ACC112 (cell line): ENCODE measurements at regions not wholly inside any gene's neighbourhood (a gene's known extent, or its start where the extent isn't known, plus 50 kb on each side); places are given as distances from the start of the nearest gene placed in this dataset.
"Not testable (repeated sequence)": the region's sequence is repeated elsewhere in the genome, so short reads cannot be mapped to it uniquely, and the experiment has no call there.

ENCODE experiments used
- H2AFZ ChIP-seq: fragments of 200-600 bp; sonication (generic); one replicate; pipeline ENCODE4 v1.6.0; 2017; ENCODE audit warnings: antibody characterized with exemption, low read length; ENCODE audit not compliant: unreplicated experiment
- H3K27ac ChIP-seq: fragments of 200-600 bp; sonication (generic); 2 replicates; pipeline ENCODE4 v1.5.1; 2014; ENCODE audit warnings: low read depth, mild to moderate bottlenecking, antibody characterized with exemption, low read length, moderate library complexity
- H3K27me3 ChIP-seq: fragments of 200-600 bp; sonication (generic); 2 replicates; pipeline ENCODE4 v1.6.1; 2014; ENCODE audit warnings: mild to moderate bottlenecking, antibody characterized with exemption, low read length, moderate library complexity, mixed read lengths; ENCODE audit not compliant: insufficient read depth
- H3K36me3 ChIP-seq: fragments of 200-600 bp; sonication (generic); 2 replicates; pipeline ENCODE4 v1.6.1; 2016; ENCODE audit warnings: mild to moderate bottlenecking, antibody characterized with exemption, low read length, moderate library complexity, mixed read lengths; ENCODE audit not compliant: insufficient read depth
- H3K4me1 ChIP-seq: fragments of 200-600 bp; sonication (generic); one replicate; pipeline ENCODE4 v1.6.1; 2016; ENCODE audit warnings: low read length, mixed read lengths; ENCODE audit not compliant: insufficient read depth, unreplicated experiment, control insufficient read depth
- H3K4me3 ChIP-seq: fragments of 200-600 bp; sonication (generic); 2 replicates; pipeline ENCODE4 v1.5.1; 2014; ENCODE audit warnings: mild to moderate bottlenecking, low read depth, low read length
- H3K79me2 ChIP-seq: fragments of 200-600 bp; sonication (generic); one replicate; pipeline ENCODE4 v1.6.0; 2016; ENCODE audit warnings: low read length; ENCODE audit not compliant: control insufficient read depth, unreplicated experiment, insufficient read depth

DNA sequence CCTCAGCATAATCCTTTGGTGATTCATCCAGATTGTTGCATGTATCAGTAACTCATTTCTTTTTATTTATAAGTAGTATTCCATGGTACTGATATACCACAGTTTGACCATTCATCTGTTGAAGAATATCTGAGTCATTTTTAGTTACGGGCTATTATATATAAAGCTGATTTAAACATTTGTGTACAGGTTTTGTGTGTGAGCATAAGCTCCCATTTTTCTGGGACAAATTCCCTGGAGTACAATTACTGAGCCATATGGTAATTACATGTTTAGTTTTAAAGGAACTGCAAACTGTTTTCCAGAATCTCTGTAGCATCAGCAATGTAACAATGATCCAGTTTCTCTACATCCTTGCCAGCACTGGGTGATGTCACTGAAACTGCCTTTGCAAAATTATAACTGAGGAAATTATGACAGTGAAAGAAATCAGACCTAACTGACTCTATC is 236.2 kb upstream of the KRR1 start:
- Histone ChIP-seq H3K27me3 (no peaks in the 10 kb centered on the region), H3K4me3 (peak overlapping the region; percentile 42), H3K4me1 (peaks cover 30% of the 10 kb centered on the region), H3K79me2 (no peaks in the 10 kb centered on the region), H2AFZ (no peak overlapping the region), H3K27ac (peak overlapping the region; percentile 89), H3K36me3 (no peaks in the 10 kb centered on the region)

DNA sequence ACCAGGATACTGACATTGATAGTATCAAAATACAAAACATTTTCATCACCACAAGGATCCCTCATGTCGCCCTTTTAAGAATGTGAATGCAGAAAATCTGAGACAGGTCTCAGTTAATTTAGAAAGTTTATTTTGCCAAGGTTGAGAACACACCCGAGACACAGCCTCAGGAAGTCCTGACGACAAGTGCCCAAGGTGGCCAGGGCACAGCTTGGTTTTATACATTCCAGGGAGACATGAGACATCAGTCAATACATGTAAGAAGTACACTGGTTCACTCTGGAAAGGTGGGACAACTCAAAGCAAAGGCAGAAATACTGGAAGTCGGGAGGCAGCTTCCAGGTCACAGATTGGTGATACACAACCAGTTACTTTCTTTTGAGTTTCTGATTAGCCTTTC is 235.2 kb upstream of the KRR1 start:
- H3K36me3 ChIP-seq, result no peaks in the 10 kb centered on the region
- H3K27ac ChIP-seq, result no peak overlapping the region
- H3K27me3 ChIP-seq, result no peaks in the 10 kb centered on the region
- H2AFZ ChIP-seq, result no peak overlapping the region
- H3K79me2 ChIP-seq, result no peaks in the 10 kb centered on the region
- H3K4me1 ChIP-seq, result peaks cover 20% of the 10 kb centered on the region
- no peak overlapping the region for H3K4me3 ChIP-seq

DNA sequence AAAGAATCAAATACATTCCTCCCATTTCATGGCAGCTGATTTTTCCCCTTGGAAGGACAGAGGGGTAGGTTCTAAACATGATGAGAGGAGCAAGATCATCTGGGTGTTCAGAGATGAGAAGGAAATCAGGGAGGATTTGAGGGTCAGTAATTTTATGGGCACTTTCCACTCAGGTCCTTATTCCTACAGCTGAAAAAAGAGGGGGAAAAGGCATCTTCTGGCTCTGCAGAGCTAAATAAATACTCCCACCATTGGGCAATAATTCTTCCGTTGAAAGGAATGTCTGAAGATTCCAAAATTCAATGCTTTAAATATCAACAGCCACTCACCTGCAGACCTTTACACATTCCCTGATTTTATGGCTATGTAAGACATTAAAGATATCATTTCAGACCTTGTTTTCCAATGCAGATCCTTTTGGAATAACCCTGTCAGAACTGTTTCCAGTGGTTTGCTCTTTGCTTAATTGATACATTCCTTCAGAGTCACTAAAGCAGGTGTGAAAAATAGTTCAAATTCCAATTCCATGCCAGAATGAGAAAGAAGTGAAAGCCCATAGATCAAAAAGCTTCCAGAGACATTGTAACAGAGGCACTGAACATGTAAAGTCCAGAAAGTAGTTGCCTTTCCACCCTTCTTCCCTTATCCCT is 233.3 kb upstream of the KRR1 start:
- H3K27ac ChIP-seq, result no peak overlapping the region

DNA sequence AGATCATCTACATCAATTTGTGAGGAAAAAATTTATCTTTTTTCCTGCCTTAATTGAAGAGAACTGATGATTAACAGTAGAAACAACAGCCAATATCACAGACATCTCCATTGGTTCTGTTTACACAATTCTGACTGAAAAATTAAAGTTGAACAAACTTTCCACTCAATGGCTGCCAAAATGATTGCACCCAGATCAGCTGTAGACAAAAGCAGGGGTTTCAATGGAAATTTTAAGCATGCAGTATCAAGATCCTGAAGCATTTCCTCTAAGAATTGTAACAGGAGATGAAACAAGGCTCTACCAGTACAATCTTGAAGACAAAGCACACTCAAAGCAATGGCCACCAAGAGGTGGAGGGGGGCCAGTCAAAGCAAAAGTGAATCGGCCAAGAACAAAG is 231.6 kb upstream of the KRR1 start:
- H3K79me2 ChIP-seq, result no peaks in the 10 kb centered on the region
- H3K27ac ChIP-seq, result no peak overlapping the region
- no peaks in the 10 kb centered on the region for H3K36me3 ChIP-seq
- no peak overlapping the region for H3K4me3 ChIP-seq
- no peak overlapping the region for H2AFZ ChIP-seq
- H3K27me3 ChIP-seq, result no peaks in the 10 kb centered on the region
- peaks cover 5% of the 10 kb centered on the region for H3K4me1 ChIP-seq

More for the DNA sequence above, 233.3 kb upstream of the KRR1 start:
- Histone ChIP-seq H3K4me1 (peaks cover 8% of the 10 kb centered on the region), H3K36me3 (no peaks in the 10 kb centered on the region), H2AFZ (no peak overlapping the region), H3K79me2 (no peaks in the 10 kb centered on the region), H3K4me3 (no peak overlapping the region), H3K27me3 (no peaks in the 10 kb centered on the region)

- H3K27me3 ChIP-seq, result no peaks in the 10 kb centered on the region
- no peak overlapping the region for H3K4me3 ChIP-seq
- no peaks in the 10 kb centered on the region for H3K4me1 ChIP-seq
- no peak overlapping the region for H2AFZ ChIP-seq
- no peak overlapping the region for H3K27ac ChIP-seq
- H3K36me3 ChIP-seq, result no peaks in the 10 kb centered on the region
- H3K79me2 ChIP-seq, result no peaks in the 10 kb centered on the region
Measured at GRCh38 chr12:75742048-75742447, 230.6 kb upstream of the KRR1 start.

DNA sequence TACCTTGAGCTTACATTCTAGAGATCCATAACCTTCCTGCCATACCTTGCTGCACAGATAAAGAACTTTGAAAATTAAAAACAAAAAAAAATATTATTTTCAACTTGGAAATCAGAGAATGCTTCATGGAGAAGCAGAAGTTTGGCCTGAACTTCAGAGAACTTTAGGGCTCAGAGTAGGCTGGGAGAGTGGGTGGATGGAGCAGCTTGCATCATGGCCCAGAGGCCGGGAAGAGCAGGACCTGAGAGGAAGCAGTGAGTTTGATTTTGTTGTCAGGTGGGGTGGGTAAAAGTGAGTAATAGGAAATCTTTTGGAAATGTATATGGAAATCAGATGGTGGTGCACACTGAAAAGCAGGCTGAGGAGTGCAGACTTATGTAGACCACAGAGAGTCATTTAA is 228.5 kb upstream of the KRR1 start:
- H3K27ac ChIP-seq, result no peak overlapping the region
- no peaks in the 10 kb centered on the region for H3K4me1 ChIP-seq
- H3K36me3 ChIP-seq, result no peaks in the 10 kb centered on the region
- no peaks in the 10 kb centered on the region for H3K27me3 ChIP-seq
- no peak overlapping the region for H2AFZ ChIP-seq
- no peak overlapping the region for H3K4me3 ChIP-seq
- no peaks in the 10 kb centered on the region for H3K79me2 ChIP-seq

- H3K4me3 ChIP-seq, H3K79me2 ChIP-seq, H2AFZ ChIP-seq, H3K36me3 ChIP-seq, H3K27ac ChIP-seq, H3K4me1 ChIP-seq, H3K27me3 ChIP-seq: not testable (repeated sequence)
Measured at GRCh38 chr12:75739098-75739497, 227.7 kb upstream of the KRR1 start.

GRCh38 chr12:75738486-75738885 is 227.1 kb upstream of the KRR1 start:
- H3K27ac ChIP-seq, result no peak overlapping the region
- H2AFZ ChIP-seq, result no peak overlapping the region
- no peaks in the 10 kb centered on the region for H3K36me3 ChIP-seq
- H3K4me1 ChIP-seq, result no peaks in the 10 kb centered on the region
- no peak overlapping the region for H3K4me3 ChIP-seq
- H3K79me2 ChIP-seq, result no peaks in the 10 kb centered on the region
- no peaks in the 10 kb centered on the region for H3K27me3 ChIP-seq

DNA sequence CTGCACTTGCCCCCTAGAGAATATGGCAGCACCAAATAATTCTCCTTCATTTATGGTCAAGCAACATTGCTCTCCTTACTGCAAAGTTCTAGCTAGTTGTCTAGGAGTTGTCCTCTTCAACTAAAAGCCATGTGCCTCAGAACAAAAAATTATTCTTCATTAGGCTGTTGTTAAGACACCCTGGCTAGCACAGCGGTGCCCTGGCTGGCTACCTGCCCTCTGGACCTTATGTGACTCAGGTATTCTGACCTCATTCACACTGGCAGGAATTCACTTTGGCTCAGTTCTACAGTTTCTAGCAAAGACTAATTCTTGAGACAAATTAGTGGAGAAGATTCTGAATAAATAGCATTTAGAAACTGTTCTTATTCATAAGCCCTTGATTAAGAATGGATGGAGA is 224.4 kb upstream of the KRR1 start:
- no peaks in the 10 kb centered on the region for H3K79me2 ChIP-seq
- no peak overlapping the region for H3K27ac ChIP-seq
- H3K4me1 ChIP-seq, result no peaks in the 10 kb centered on the region
- H3K36me3 ChIP-seq, result no peaks in the 10 kb centered on the region
- H3K4me3 ChIP-seq, result no peak overlapping the region
- no peaks in the 10 kb centered on the region for H3K27me3 ChIP-seq
- no peak overlapping the region for H2AFZ ChIP-seq

DNA sequence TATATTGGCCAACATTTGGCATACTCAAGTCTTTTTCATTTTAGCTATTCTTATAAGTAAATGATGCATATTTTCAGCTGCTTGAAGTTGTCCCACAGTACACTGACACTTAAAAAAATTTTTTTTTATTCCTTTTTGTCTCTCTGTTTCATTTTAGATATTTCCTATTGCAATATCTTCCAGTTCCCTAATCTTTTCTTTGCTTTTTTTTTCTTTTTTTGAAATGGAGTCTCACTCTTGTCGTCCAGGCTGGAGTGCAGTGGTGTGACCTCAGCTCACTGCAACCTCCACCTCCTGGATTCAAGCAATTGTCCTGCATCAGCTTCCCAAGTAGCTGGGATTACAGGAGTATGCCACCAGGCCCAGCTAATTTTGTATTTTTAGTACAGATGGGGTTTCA is 217.4 kb upstream of the KRR1 start:
- Histone ChIP-seq H3K27me3 (no peaks in the 10 kb centered on the region), H3K36me3 (no peaks in the 10 kb centered on the region), H3K79me2 (no peaks in the 10 kb centered on the region), H3K27ac (no peak overlapping the region), H3K4me1 (peaks cover 19% of the 10 kb centered on the region), H2AFZ (no peak overlapping the region), H3K4me3 (no peak overlapping the region)

GRCh38 chr12:75727577-75727976 is 216.2 kb upstream of the KRR1 start:
- Histone ChIP-seq H2AFZ (no peak overlapping the region), H3K79me2 (no peaks in the 10 kb centered on the region), H3K27me3 (no peaks in the 10 kb centered on the region), H3K36me3 (no peaks in the 10 kb centered on the region), H3K4me1 (peaks cover 30% of the 10 kb centered on the region), H3K4me3 (no peak overlapping the region), H3K27ac (no peak overlapping the region)
